T-cell (primary cell): ENCODE measurements at regions not wholly inside any gene's neighbourhood (a gene's known extent, or its start where the extent isn't known, plus 50 kb on each side); places are given as distances from the start of the nearest gene placed in this dataset.

Experiments
- ATAC-seq, 4 experiments: fragments of 200-7000 bp in 3 of 4; fragments of 150-1000 bp in 1 of 4; cut with Tn5 transposase; replicated peaks in 1 of 4; 1 replicate in 3 of 4; 2 replicates in 1 of 4; pipeline ENCODE4 v1.10.0; 2021; ENCODE audit warnings: moderate library complexity in 3 of 4, mild to moderate bottlenecking in 2 of 4, moderate number of reproducible peaks in 1 of 4
- CTCF ChIA-PET, 2 donors: fragments of 300-600 bp; sonication (Branson Sonifier 250); formaldehyde crosslinking; loops; one replicate each; lab custom pipeline; 2022; ENCODE audit warnings: antibody characterized with exemption in 2 of 2; lab: Charles Lee
- POLR2A ChIA-PET, 2 donors: fragments of 300-600 bp; sonication (Branson Sonifier 250); formaldehyde crosslinking; loops; one replicate each; lab custom pipeline; 2022; ENCODE audit warnings: antibody characterized with exemption in 2 of 2; lab: Charles Lee
- DNase-seq, 35 experiments: peaks; one replicate each; pipeline versions ENCODE4 v3.0.0 to v3.0.0-alpha.2; 2013 to 2023
- H3K27ac ChIP-seq: one replicate; pipeline ENCODE4 v1.5.1; 2013; ENCODE audit warnings: low read length
- H3K27me3 ChIP-seq, 2 experiments: replicated peaks in 1 of 2; 1 replicate in 1 of 2; 2 replicates in 1 of 2; pipeline versions ENCODE4 v1.6.1 to v1.7.0; 2013; ENCODE audit warnings: low read length in 1 of 2, mixed read lengths in 1 of 2; ENCODE audit not compliant: control insufficient read depth in 2 of 2, insufficient read depth in 2 of 2; ENCODE audit errors: extremely low read depth in 1 of 2
- H3K36me3 ChIP-seq, 2 donors: 1 replicate in 1 of 2; 2 replicates in 1 of 2; pipeline versions ENCODE4 v1.6.1 to v1.7.0; 2013; ENCODE audit warnings: low read length in 1 of 2; ENCODE audit not compliant: control insufficient read depth in 2 of 2, insufficient read depth in 1 of 2; ENCODE audit errors: extremely low read depth in 1 of 2
- H3K4me1 ChIP-seq, 2 experiments: 1 replicate in 1 of 2; 2 replicates in 1 of 2; pipeline versions ENCODE4 v1.6.1 to v1.7.0; 2013; ENCODE audit warnings: low read length in 2 of 2, mixed read lengths in 1 of 2; ENCODE audit not compliant: insufficient read depth in 2 of 2, control insufficient read depth in 1 of 2; ENCODE audit errors: extremely low read depth in 1 of 2
- H3K4me3 ChIP-seq, 2 donors: 1 replicate in 1 of 2; 2 replicates in 1 of 2; pipeline versions ENCODE4 v1.5.1 to v1.7.0; 2013; ENCODE audit warnings: mild to moderate bottlenecking in 2 of 2, low read length in 1 of 2, moderate library complexity in 1 of 2; ENCODE audit not compliant: control insufficient read depth in 1 of 2; ENCODE audit errors: extremely low read depth in 1 of 2
- H3K9me3 ChIP-seq: 2 replicates; pipeline ENCODE4 v1.7.0; 2013
- H3K27ac Mint-ChIP-seq, 2 donors: one replicate each; pipeline ENCODE4 v1.8.0; 2020 to 2021; ENCODE audit warnings: mild to moderate bottlenecking in 2 of 2, mixed read lengths in 2 of 2
- H3K27me3 Mint-ChIP-seq, 2 donors: one replicate each; pipeline ENCODE4 v1.8.0; 2021 to 2022; ENCODE audit warnings: mixed read lengths in 2 of 2
- H3K36me3 Mint-ChIP-seq: one replicate; pipeline ENCODE4 v1.8.0; 2021; ENCODE audit warnings: mixed read lengths
- H3K4me1 Mint-ChIP-seq, 3 donors: one replicate each; pipeline ENCODE4 v1.8.0; 2020 to 2022; ENCODE audit warnings: mixed read lengths in 3 of 3, mild to moderate bottlenecking in 1 of 3
- H3K4me3 Mint-ChIP-seq, 3 donors: one replicate each; pipeline ENCODE4 v1.8.0; 2020 to 2022; ENCODE audit warnings: mild to moderate bottlenecking in 3 of 3, mixed read lengths in 3 of 3, moderate library complexity in 3 of 3
- H3K9me3 Mint-ChIP-seq, 3 donors: one replicate each; pipeline ENCODE4 v1.8.0; 2020 to 2022; ENCODE audit warnings: mixed read lengths in 3 of 3
- WGBS: methylation state at CpG from one replicate; pipeline ENCODE4 v1.1.5; 2013; ENCODE audit warnings: missing lambda C conversion rate; ENCODE audit not compliant: insufficient coverage; 5-methylcytosine and 5-hydroxymethylcytosine counted together

GRCh38 chr5:2472670-2473069 is 278.8 kb downstream of the IRX2 start:
- ATAC-seq: no peak
- Histone ChIP-seq H3K4me3 (no peak overlapping the region), H3K4me1 (no peaks in the 10 kb centered on the region), H3K27ac (no peak overlapping the region), H3K27me3 (peaks cover 0 to 4% of the 10 kb centered on the region in 2 experiments), H3K9me3 (no peaks in the 10 kb centered on the region), H3K36me3 (no peaks in the 10 kb centered on the region)
- no peak for DNase-seq
- no peak overlapping the region for H3K4me3 Mint-ChIP-seq
- WGBS: 95% methylated on average over 4 of the region's 5 CpGs
- POLR2A ChIA-PET: no interaction called here
- H3K9me3 Mint-ChIP-seq: no peaks in the 10 kb centered on the region
- H3K4me1 Mint-ChIP-seq: no peaks in the 10 kb centered on the region
- CTCF ChIA-PET: no interaction called here
- no peaks in the 10 kb centered on the region for H3K36me3 Mint-ChIP-seq
- no peaks in the 10 kb centered on the region for H3K27me3 Mint-ChIP-seq
- H3K27ac Mint-ChIP-seq: no peak overlapping the region

GRCh38 chr5:2471152-2471879 is 280.2 kb downstream of the IRX2 start:
- H3K4me3 Mint-ChIP-seq: no peak overlapping the region
- no peaks in the 10 kb centered on the region for H3K9me3 Mint-ChIP-seq
- no peaks in the 10 kb centered on the region for H3K36me3 Mint-ChIP-seq
- Histone ChIP-seq H3K4me1 (no peaks in the 10 kb centered on the region), H3K36me3 (no peaks in the 10 kb centered on the region), H3K27ac (no peak overlapping the region), H3K4me3 (no peak overlapping the region), H3K27me3 (peaks cover 0 to 4% of the 10 kb centered on the region in 2 experiments), H3K9me3 (no peaks in the 10 kb centered on the region)
- H3K4me1 Mint-ChIP-seq: no peaks in the 10 kb centered on the region
- H3K27ac Mint-ChIP-seq: no peak overlapping the region
- WGBS: 72% methylated on average over 3 of the region's 3 CpGs
- H3K27me3 Mint-ChIP-seq: no peaks in the 10 kb centered on the region
- ChIA-PET CTCF (no interaction called here), POLR2A (no interaction called here)
- DNase-seq (no peak), ATAC-seq (no peak)

- H3K9me3 ChIP-seq: no peaks in the 10 kb centered on the region
- H3K4me1 ChIP-seq: no peaks in the 10 kb centered on the region
- no peaks in the 10 kb centered on the region for H3K4me1 Mint-ChIP-seq
- H3K27ac ChIP-seq: no peak overlapping the region
- no peak for ATAC-seq
- POLR2A ChIA-PET: no interaction called here
- H3K27me3 ChIP-seq: peaks cover 0 to 4% of the 10 kb centered on the region in 2 experiments
- no peak for DNase-seq
- no peak overlapping the region for H3K4me3 ChIP-seq
- H3K27ac Mint-ChIP-seq: no peak overlapping the region
- CTCF ChIA-PET: no interaction called here
- WGBS: 71% methylated on average over 5 of the region's 9 CpGs
- peaks cover 0 to 4% (median 0%) of the 10 kb centered on the region in 3 donors for H3K9me3 Mint-ChIP-seq
- H3K36me3 Mint-ChIP-seq: no peaks in the 10 kb centered on the region
- no peak overlapping the region for H3K4me3 Mint-ChIP-seq
- no peaks in the 10 kb centered on the region for H3K27me3 Mint-ChIP-seq
- H3K36me3 ChIP-seq: no peaks in the 10 kb centered on the region
Measured at GRCh38 chr5:2466966-2467365, 284.5 kb downstream of the IRX2 start.

GRCh38 chr5:2465383-2465782 is 286.1 kb downstream of the IRX2 start:
- ChIA-PET CTCF (no interaction called here), POLR2A (no interaction called here)

GRCh38 chr5:2464141-2464540 is 287.3 kb downstream of the IRX2 start:
- Mint-ChIP-seq H3K36me3 (no peaks in the 10 kb centered on the region), H3K27ac (no peak overlapping the region), H3K9me3 (peaks cover 0 to 4% (median 0%) of the 10 kb centered on the region in 3 donors), H3K4me1 (no peaks in the 10 kb centered on the region), H3K27me3 (peaks cover 4 to 5% of the 10 kb centered on the region in 2 donors), H3K4me3 (no peak overlapping the region)
- Histone ChIP-seq H3K27me3 (peaks cover 0 to 7% of the 10 kb centered on the region in 2 experiments), H3K27ac (no peak overlapping the region), H3K4me1 (no peaks in the 10 kb centered on the region), H3K36me3 (no peaks in the 10 kb centered on the region), H3K4me3 (no peak overlapping the region), H3K9me3 (no peaks in the 10 kb centered on the region)
- no peak for DNase-seq
- ChIA-PET POLR2A (no interaction called here), CTCF (no interaction called here)
- no peak for ATAC-seq
- 84% methylated on average over 8 of the region's 9 CpGs for WGBS

More at GRCh38 chr5:2465383-2465782, 286.1 kb downstream of the IRX2 start:
- DNase-seq (no peak), ATAC-seq (no peak)
- Mint-ChIP-seq H3K9me3 (peaks cover 0 to 4% (median 0%) of the 10 kb centered on the region in 3 donors), H3K4me1 (no peaks in the 10 kb centered on the region), H3K27ac (no peak overlapping the region), H3K36me3 (no peaks in the 10 kb centered on the region), H3K4me3 (no peak overlapping the region), H3K27me3 (no peaks in the 10 kb centered on the region)
- Histone ChIP-seq H3K9me3 (no peaks in the 10 kb centered on the region), H3K27me3 (peaks cover 0 to 4% of the 10 kb centered on the region in 2 experiments), H3K36me3 (no peaks in the 10 kb centered on the region), H3K4me1 (no peaks in the 10 kb centered on the region), H3K27ac (no peak overlapping the region), H3K4me3 (no peak overlapping the region)
- 75% methylated on average over 8 of the region's 10 CpGs for WGBS

- peaks cover 0 to 4% (median 0%) of the 10 kb centered on the region in 3 donors for H3K9me3 Mint-ChIP-seq
- no peak overlapping the region for H3K4me3 Mint-ChIP-seq
- WGBS: 68% methylated on average over 11 of the region's 23 CpGs
- Histone ChIP-seq H3K27ac (no peak overlapping the region), H3K4me3 (no peak overlapping the region), H3K9me3 (no peaks in the 10 kb centered on the region), H3K27me3 (peaks cover 0 to 11% of the 10 kb centered on the region in 2 experiments), H3K4me1 (no peaks in the 10 kb centered on the region), H3K36me3 (no peaks in the 10 kb centered on the region)
- H3K4me1 Mint-ChIP-seq: no peaks in the 10 kb centered on the region
- no peak overlapping the region for H3K27ac Mint-ChIP-seq
- DNase-seq (no peak), ATAC-seq (no peak)
- H3K36me3 Mint-ChIP-seq: no peaks in the 10 kb centered on the region
- ChIA-PET CTCF (no interaction called here), POLR2A (interaction anchor here in 1 of 2 donors (0.6 kb wide), 1 partner anchor 1046 kb away, joined by 3 read pairs; no protein-coding TSS in a partner anchor)
- peaks cover 4 to 5% of the 10 kb centered on the region in 2 donors for H3K27me3 Mint-ChIP-seq
Measured at GRCh38 chr5:2461701-2462691, 289.5 kb downstream of the IRX2 start.
